CD4-positive, alpha-beta T cell treated with Interleukin-2 at 100 ng/mL for 4 hours (primary cell): ENCODE measurements at regions not wholly inside any gene's neighbourhood (a gene's known extent, or its start where the extent isn't known, plus 50 kb on each side); places are given as distances from the start of the nearest gene placed in this dataset.

Experiments
- DNase-seq: peaks from one replicate; pipeline ENCODE4 v3.0.0-alpha.2; 2020; ENCODE audit warnings: low spot score

GRCh38 chr9:74220327-74220726, 276.8 kb upstream of the RORB start:
- DNase-seq, result no peak

- no peak for DNase-seq
These were observed 260.3 kb upstream of the RORB start for GRCh38 chr9:74236857-74237256.

- peak; percentile 2 for DNase-seq
These were observed 251.2 kb upstream of the RORB start for GRCh38 chr9:74245866-74246497.

GRCh38 chr9:74255489-74255984, 241.6 kb upstream of the RORB start:
- no peak for DNase-seq

GRCh38 chr9:74275872-74276508, 221.1 kb upstream of the RORB start:
- no peak for DNase-seq

- peak; percentile 23 for DNase-seq
These were observed 219.6 kb upstream of the RORB start for GRCh38 chr9:74277532-74277931.

GRCh38 chr9:74281674-74282073, 215.5 kb upstream of the RORB start:
- DNase-seq, result no peak

DNA sequence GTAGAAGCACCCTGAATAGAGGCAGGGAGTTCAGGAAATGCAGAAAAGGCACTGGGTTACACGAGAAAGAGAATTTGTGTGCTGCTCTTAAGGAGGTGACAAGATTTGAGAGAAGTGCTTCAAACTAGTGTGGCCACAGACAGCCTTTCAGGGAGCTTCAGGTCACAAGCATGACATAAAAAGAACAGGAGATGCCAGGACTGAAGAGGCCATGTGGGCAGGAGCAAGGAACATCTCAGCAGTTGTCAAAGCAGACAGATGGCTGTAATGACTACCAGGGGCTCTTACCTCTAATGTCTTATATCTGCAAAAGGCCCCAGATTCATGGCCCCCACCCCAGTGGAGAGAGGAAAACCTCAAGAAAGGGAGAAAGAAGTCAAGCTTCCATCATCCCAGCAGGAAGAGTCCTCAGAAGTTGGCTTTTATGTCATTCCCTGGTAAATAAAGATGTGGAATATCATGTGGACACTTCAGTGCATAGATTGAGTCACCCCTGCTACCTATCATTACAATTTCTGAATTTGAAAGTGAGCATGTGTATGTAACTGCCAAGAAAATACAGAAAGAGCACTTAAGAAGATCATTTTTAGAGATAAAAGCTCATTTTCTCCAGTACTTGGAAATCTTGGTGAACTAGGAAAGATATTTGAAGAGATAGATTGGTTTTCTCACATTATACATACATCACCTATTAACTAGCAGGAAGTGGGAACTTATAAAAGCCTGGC, 214.4 kb upstream of the RORB start:
- no peak for DNase-seq

- DNase-seq, result no peak
These were observed 212.3 kb upstream of the RORB start for GRCh38 chr9:74284581-74285450.

- no peak for DNase-seq
These were observed 203.7 kb upstream of the RORB start for GRCh38 chr9:74293479-74293878.

DNA sequence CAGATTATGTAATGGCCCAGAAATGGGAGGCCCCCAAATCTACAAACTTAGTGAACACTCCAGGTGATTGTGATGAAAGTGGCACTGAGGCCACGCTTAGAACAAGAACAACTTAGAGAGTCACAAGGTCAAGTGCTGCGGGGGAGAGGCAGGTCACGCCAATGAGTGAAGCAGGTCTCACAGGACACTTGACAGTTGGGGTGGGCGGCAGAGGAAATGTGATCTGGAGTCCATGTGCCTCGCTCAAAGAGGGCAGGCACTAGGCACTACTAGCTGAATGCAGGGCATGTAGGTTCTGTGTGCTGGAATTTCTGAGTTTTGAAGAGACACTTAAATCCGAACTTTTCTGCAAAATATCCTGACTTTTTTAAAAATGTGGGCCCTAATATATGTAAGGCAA, 193.2 kb upstream of the RORB start:
- no peak for DNase-seq

- no peak for DNase-seq
These were observed 192.5 kb upstream of the RORB start for GRCh38 chr9:74304598-74304997.

DNA sequence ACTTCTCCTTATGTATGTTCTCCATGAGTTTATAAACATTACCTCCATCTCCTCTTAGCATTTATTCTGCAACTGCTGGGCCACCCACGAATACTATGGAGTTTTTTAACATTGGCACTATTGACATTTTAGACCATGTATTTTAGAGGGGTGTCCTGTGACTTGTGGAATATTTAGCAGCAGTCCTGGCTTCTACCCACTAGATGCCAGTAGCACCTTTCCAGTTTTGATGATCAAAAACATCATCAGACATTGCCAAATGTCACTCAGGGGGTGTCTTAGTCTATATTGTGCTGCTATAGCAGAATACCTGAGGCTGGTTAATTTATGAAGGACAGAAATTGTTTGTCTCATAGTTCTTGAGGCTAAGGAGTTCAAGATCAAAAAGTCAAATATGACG, 187.5 kb upstream of the RORB start:
- DNase-seq, result no peak

- no peak for DNase-seq
These were observed 179.9 kb upstream of the RORB start for GRCh38 chr9:74317235-74317634.

GRCh38 chr9:74321396-74321795, 175.7 kb upstream of the RORB start:
- no peak for DNase-seq

- DNase-seq, result no peak
These were observed 174.3 kb upstream of the RORB start for GRCh38 chr9:74322661-74323314.

DNA sequence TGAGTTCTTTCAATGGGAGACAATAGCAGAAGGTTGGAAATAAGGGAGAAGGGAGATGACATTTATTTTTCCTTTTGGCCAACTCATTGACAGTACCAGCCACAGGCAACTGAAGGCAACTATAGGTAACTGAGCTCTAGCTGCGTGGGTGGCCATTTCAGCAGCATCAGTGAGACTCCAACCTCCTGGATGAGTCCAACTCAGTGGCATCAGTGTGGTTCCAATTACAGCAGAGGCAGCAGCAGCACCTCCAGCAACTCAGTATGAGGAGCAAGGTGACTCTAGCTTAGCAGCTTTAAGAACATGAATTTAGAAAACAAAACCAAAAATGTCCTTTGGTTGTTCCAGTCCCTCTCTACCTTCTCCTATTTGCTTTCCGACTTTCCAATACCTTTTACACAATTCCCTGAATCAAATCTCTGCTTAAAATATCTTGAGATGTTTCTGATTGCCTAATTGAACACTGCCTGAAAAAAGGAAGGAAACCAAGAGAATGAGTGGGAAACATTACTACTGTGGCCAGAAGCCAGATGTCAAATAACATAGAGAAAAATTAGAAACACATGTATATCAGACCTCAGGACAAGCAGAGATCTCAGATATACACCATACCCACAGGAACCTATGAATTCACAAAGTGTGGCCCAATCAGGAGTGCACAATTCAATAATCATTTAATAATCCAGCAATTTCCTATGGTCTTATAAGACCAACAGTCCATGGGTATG, 166.5 kb upstream of the RORB start:
- no peak for DNase-seq

- no peak for DNase-seq
These were observed 165.5 kb upstream of the RORB start for GRCh38 chr9:74331607-74332006.

DNA sequence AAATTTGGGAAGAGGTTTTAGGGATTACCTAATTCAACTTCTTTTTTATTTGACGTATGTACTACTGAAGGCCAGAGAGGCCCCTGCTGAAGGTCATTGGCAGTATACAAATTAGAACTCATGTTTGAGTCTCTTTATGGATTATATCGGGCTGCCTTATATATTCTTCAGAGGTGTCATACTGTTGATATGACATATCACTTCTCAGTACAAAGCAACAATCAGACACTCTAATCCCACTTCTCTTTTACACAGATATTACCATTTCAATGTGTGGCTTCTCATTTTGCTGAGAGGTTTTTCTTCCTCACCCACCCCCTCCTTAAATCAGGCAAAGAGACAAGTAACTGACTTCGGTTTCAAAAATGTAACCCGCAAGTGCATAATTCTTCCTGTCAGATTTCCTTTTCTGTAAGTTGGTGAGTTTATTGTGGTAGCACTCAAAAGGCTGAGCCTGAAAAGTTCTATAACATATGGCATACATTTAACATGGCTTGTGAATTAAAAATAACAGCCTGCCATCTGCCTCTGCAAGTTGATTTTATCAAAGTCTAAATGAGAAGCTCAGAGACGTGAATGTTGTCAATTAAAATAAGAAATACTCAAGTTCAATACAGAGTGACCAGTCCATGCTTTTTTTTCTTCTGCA, 163.6 kb upstream of the RORB start:
- DNase-seq, result no peak

GRCh38 chr9:74334271-74334670, 162.9 kb upstream of the RORB start:
- DNase-seq, result no peak

- no peak for DNase-seq
These were observed 161.0 kb upstream of the RORB start for GRCh38 chr9:74336161-74336560.
